ENCODE measurements at regions not wholly inside any gene's neighbourhood (a gene's known extent, or its start where the extent isn't known, plus 50 kb on each side); places are given as distances from the start of the nearest gene placed in this dataset.

- DNase-seq (ENCODE audit: low spot score), result no peak
These were observed 353.2 kb upstream of the ETAA1 start for GRCh38 chr2:67043781-67044478.

GRCh38 chr2:67046591-67046990 is 350.5 kb upstream of the ETAA1 start:
- no peak for DNase-seq (ENCODE audit: low spot score)

DNA sequence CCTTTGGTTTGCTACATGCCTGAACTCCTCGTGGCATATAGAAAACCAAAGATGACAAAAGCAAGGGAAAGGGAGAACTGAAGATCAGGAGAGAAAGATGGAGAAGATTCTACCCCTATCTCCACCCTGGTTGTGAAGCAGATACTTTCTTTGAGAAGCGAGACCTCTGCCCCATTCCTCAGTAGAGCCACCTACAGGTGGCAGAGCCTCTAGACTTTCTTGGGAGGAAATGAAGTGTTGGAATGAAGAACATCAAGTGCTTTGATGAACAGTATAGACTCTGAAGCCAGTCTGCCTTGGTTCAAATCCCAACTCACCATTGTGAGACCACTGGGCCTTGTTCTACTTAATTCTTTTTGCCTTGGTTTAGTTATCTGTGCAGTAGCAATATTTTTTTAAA is 348.8 kb upstream of the ETAA1 start:
- DNase-seq (ENCODE audit: low spot score), result no peak

- no peak for DNase-seq (ENCODE audit: low spot score)
These were observed 346.5 kb upstream of the ETAA1 start for GRCh38 chr2:67050622-67051021.

- DNase-seq (ENCODE audit: low spot score), result no peak
These were observed 342.4 kb upstream of the ETAA1 start for GRCh38 chr2:67054728-67055127.

DNA sequence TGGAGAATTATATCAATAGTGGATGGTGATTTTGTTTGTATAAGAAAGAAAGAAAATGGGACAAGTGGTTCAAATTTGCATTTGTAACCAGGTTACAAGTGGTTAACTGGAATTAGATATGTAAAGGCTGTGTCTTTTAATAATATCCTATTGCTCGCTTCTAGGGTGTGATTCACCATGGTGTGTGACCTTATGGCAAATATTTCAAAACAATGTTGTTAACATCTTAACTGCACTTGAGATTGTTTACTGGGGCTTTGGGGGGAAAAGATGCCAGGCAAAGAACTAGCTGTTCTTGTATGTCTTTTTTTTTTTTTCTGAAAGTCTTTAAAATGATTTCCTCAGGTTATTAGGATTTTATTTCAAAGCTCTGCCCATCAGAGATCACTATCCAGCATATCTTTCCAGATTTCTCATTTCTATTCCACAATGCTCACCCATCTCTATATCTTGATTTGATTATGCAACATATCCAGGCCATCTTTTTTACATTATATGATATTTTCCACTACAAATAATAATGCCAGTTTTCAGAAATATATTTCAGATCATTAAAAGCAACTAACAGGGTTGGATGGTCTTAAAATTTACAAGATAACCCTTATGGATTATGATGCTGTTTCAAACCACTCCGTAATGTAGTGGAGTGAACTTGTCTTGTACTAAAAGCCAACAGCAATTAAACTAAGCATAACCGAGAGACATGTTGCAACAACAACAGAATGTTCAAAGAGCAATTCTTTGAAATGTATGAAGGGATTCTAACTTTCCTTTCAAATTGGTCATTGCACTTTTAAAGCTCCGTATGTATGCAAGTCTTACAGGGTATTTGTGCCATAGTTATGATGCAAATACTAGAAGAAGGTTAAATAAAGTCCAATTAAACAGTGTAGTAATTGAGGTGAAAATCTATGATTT is 341.5 kb upstream of the ETAA1 start:
- DNase-seq (ENCODE audit: low spot score), result no peak

DNA sequence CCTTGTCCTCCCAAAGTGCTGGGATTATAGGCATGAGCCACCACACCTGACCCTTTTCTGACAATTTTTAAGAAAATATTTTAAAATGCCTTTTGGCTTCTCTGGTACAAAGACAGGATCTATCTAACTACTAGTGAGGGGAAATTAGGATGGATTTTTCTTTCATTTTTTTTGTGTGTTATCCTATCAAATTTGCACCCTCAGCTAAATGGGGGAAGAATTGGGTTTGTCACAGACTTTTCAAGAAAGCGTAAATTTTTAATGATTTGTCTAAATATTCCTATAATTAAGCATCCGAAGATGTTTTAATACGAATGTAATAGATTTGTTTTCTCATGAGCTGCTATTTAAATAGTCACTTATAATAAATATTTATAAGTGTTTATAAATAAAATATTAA is 340.0 kb upstream of the ETAA1 start:
- DNase-seq (ENCODE audit: low spot score), result no peak

DNA sequence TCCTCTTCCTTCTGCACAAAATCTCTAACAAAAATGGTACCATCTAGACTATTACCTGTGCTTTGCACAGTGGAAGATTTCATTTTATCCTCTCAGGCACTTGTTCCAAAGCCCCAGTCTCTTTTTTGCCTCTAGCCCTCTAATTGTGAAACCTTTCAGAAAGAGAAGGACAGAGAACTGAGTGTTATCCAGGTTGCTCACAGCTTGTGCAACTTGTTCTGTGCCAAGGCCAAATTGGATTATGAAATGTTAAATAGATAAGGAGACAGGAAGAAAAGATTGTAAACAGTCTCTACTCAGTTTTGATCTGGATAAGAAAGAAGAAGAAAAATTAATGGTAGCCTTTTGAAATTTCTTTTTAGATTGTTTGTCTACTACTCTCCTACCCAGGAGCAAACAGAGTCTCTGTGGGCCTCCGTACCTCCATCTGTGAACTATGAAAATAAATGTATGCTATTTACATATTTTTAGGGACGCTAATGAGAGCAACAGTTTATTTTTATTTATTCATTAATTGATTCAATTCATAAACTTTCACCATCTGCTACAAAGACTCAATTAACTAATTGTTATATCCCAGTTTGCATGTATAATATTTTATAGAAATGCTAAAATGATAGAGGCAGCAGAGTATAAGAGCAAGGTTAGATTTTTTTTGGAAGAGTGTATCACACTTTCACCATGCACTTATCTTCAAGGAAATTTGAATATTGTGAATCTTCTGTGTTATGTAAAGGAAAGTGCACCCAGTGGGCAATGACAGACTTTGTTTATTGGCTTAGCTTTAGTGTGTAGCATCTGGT is 339.0 kb upstream of the ETAA1 start:
- peak; percentile 32 for DNase-seq (ENCODE audit: low spot score)

GRCh38 chr2:67065046-67065445 is 332.1 kb upstream of the ETAA1 start:
- no peak for DNase-seq (ENCODE audit: low spot score)

GRCh38 chr2:67066782-67067181 is 330.4 kb upstream of the ETAA1 start:
- DNase-seq (ENCODE audit: low spot score), result no peak

DNA sequence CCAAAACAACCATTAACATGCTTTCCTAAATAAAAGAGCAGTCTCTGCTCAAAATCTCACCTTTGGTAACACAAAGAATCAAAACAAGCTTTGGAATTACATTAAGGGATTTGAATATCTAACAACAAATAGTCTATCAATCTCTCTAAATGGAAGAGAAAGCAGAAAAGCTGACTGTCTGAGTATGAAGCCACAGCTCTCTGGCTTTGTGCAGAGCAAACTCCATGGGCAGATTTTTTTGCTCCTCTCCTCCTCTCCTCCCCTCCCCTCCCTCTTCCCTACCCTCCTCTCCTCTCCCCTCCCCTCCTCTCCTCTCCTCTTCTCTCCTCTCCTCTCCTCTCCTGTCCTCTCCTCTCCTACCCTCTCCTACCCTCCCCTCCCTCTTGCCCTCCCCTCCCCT is 329.5 kb upstream of the ETAA1 start:
- DNase-seq (ENCODE audit: low spot score), result no peak

GRCh38 chr2:67070826-67071225 is 326.3 kb upstream of the ETAA1 start:
- no peak for DNase-seq (ENCODE audit: low spot score)

DNA sequence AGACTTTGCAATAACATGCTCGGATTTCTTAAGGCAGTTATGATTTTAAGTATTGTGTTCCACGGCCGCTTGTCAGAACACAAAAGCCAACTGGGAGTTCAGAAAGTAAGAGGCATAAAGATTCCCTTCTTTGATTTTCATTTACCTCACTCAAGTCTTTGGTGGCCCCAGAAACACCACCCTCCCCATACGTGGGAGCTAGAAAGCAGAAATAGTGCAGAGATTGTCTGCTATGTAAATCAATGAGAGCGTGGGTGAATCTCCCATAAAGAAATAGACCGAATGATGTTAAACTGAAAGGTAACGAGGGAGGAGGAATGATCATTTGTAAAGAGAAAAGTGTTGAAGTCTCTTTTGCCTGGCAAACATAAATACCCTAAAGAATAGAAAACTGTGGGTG is 322.1 kb upstream of the ETAA1 start:
- DNase-seq (ENCODE audit: low spot score), result no peak

GRCh38 chr2:67075530-67076238 is 321.4 kb upstream of the ETAA1 start:
- no peak for DNase-seq (ENCODE audit: low spot score)

DNA sequence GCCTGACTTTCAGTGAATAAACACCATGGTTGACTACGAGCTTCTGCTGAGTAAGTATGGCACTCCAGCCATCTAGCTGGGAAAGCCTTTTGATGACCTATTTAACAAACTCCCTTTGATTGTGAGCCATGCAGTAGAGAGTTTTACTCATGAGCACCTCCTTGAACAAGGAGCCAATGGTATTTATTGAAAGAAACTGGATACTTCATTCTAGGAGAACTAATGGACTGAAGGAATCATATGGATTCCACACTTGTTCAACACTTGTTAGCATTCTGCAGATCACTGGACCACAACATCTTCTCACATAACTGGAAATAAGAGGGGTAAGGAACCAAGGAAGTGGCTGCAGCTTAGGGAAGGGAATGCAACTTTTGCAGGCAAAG is 320.9 kb upstream of the ETAA1 start:
- DNase-seq (ENCODE audit: low spot score), result no peak

DNA sequence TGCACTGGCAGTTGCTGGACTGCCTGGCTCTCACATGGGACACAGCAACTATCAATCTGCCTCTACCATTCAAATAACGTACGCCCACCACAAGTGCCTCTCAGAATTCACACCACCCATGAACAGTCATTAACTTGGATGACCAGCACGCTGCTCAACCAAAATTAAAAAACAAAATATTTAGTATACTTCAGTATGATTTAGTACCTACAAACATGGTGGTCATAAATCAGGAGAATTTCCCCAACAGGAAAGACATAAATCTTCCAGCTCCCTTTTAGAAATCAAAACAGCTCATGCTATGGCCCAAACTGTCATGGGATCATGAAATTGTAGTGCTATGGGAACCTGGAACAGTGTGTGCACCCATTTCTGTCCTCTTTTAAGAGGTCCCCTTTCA is 317.4 kb upstream of the ETAA1 start:
- DNase-seq (ENCODE audit: low spot score), result no peak

DNA sequence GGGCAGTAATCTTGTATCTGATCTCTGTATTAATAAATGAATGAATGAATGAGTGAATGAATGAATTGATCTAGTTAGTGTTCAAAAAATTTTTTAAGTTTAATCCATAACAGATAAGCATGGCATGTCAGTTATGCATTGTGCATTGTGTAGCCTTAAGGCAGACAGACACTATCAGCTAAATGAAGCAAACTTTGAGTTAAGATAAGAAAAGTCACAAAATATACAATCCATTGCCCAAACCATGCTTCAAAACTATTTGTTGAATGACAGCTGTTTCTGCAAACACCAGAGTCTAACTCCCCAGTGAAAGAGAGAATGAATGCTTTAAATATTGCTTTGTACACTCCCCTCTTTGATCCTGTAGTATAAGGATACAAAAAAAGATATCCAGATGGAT is 314.3 kb upstream of the ETAA1 start:
- DNase-seq (ENCODE audit: low spot score), result no peak

- no peak for DNase-seq (ENCODE audit: low spot score)
These were observed 313.2 kb upstream of the ETAA1 start for GRCh38 chr2:67083951-67084350.

DNA sequence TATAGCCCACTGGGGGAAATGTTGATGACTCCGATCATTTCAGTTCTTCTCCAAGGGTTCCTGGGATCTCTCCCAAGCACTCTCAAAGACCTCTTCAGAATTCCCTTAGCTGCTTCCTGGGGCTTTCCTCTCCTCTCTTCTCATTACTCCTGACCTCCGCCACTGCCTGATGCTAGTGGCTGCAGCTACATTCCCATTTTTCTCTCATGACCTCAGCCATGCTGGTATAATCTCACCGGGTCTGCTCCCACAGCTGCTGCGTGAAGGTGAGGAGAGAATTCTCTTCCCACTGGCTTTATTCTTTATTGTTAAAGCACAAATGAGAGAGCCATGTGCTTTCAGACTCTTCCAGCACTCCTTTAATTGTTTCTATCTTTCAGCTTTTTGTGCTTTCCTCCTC is 312.0 kb upstream of the ETAA1 start:
- DNase-seq (ENCODE audit: low spot score), result no peak

DNA sequence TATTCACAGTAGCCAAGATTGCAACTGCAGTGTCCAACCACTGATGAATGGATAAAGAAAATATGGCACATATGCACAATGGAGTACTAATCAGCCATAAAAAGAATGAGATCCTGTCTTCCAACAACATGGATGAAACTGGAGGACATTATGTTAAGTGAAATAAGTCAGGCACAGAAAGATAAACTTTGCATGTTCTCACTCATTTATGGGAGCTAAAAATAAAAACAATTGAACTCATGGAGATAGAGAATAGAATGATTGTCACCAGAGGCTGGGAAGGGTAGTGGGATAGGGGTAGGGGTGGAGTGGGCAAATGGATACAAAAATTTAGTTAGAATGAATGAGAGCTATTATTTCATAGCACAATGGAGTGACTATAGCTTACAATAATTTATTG is 305.5 kb upstream of the ETAA1 start:
- no peak for DNase-seq (ENCODE audit: low spot score)

DNA sequence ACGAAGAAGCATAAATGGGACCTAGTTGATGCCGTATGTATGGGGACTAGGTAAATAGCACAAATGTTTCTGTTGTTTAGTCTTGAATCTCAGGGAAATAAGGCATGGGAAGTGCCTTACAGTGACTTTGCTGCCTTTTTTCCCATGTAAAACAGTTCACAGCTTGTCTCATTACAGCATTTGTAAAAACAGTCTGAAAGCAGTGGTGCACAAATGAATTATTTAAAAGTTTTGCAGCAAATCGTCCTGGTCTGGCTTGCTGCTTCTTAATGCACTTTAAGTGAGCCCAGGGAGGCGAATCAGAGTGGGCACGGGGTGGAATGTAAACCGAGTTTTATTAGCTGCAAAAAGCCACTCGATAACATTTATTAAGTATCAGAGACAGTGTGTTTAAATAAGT is 302.0 kb upstream of the ETAA1 start:
- no peak for DNase-seq (ENCODE audit: low spot score)

DNA sequence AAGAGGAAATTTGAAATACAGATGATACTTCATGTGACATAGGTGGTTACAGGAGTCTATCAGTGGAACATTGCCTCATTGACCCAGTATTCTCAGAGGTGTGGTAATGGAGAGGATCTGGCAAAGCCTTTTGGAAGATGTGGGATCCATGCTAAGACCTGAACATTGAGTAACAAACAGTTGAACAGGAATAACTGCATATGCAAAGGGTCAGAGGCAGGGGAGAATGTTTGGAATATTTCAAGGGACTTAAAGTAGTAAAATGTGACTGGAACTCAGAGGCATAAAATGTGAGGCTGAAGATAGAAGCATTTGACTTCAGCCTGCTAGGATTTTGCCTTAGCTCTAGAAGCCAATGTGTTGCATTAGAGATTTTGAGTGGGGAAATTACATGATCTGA is 300.2 kb upstream of the ETAA1 start:
- DNase-seq (ENCODE audit: low spot score), result no peak
